ENCODE measurements at regions not wholly inside any gene's neighbourhood (a gene's known extent, or its start where the extent isn't known, plus 50 kb on each side); places are given as distances from the start of the nearest gene placed in this dataset.

- Histone ChIP-seq H3K4me3 (ENCODE audit: low read depth in 2 of 2, low read length in 2 of 2) (no peak overlapping the region), H3K4me1 (ENCODE audit: control insufficient read depth, insufficient read depth, low read length) (no peaks in the 10 kb centered on the region), H3K27me3 (ENCODE audit: control insufficient read depth, insufficient read depth, low read length) (no peaks in the 10 kb centered on the region), H3K27ac (ENCODE audit: low read length) (no peak overlapping the region), H3K9me3 (ENCODE audit: control insufficient read depth, insufficient read depth, low read depth, low read length) (no peaks in the 10 kb centered on the region), H3K36me3 (ENCODE audit: control insufficient read depth, insufficient read depth, low read length) (no peaks in the 10 kb centered on the region)
- DNase-seq (ENCODE audit: low read depth, low spot score) (no peak), ATAC-seq (no peak)
- no TSS peak for BruUV-seq (replicated peaks)
- POLR2A ChIA-PET, result no interaction called here
- in situ Hi-C loops (cut with HindIII; ENCODE audit: low pct_unique_long_range_greater_than_20kb, low sequenced_read_pairs), result no loop called here
- intact Hi-C loops (cut with micrococcal nuclease; ENCODE audit: unreplicated experiment), result no loop called here
- CTCF ChIA-PET, result no interaction called here
- TF ChIP-seq TCF7L2 (IDR thresholded peaks at IDR 0.05; ENCODE audit: low read depth, low read length) (no peak), SIN3A (IDR thresholded peaks at IDR 0.05; ENCODE audit: borderline replicate concordance, insufficient read depth, low read depth, low read length) (no peak), POLR2AphosphoS5 (IDR thresholded peaks at IDR 0.05; ENCODE audit: low read depth, low read length) (no peak), CTCF (IDR thresholded peaks at IDR 0.05) (no peak), REST (IDR thresholded peaks at IDR 0.05; ENCODE audit: insufficient read depth in 1 of 2, low read depth in 2 of 2, low read length in 1 of 2) (no peak)
These were observed 996.5 kb downstream of the GRIK2 start for GRCh38 chr6:102389994-102390393.

- in situ Hi-C loops (cut with HindIII; ENCODE audit: low pct_unique_long_range_greater_than_20kb, low sequenced_read_pairs), result no loop called here
- Histone ChIP-seq H3K27me3 (ENCODE audit: control insufficient read depth, insufficient read depth, low read length) (no peaks in the 10 kb centered on the region), H3K9me3 (ENCODE audit: control insufficient read depth, insufficient read depth, low read depth, low read length) (no peaks in the 10 kb centered on the region), H3K4me3 (ENCODE audit: low read depth in 2 of 2, low read length in 2 of 2) (no peak overlapping the region), H3K4me1 (ENCODE audit: control insufficient read depth, insufficient read depth, low read length) (no peaks in the 10 kb centered on the region), H3K27ac (ENCODE audit: low read length) (no peak overlapping the region), H3K36me3 (ENCODE audit: control insufficient read depth, insufficient read depth, low read length) (no peaks in the 10 kb centered on the region)
- no peak for TF ChIP-seq CTCF (IDR thresholded peaks at IDR 0.05)
- TF ChIP-seq TCF7L2 (IDR thresholded peaks at IDR 0.05; ENCODE audit: low read depth, low read length), result no peak
- TF ChIP-seq SIN3A (IDR thresholded peaks at IDR 0.05; ENCODE audit: borderline replicate concordance, insufficient read depth, low read depth, low read length), result no peak
- no peak for TF ChIP-seq POLR2AphosphoS5 (IDR thresholded peaks at IDR 0.05; ENCODE audit: low read depth, low read length)
- no peak for TF ChIP-seq REST (IDR thresholded peaks at IDR 0.05; ENCODE audit: insufficient read depth in 1 of 2, low read depth in 2 of 2, low read length in 1 of 2)
- intact Hi-C loops (cut with micrococcal nuclease; ENCODE audit: unreplicated experiment), result no loop called here
- no peak for DNase-seq (ENCODE audit: low read depth, low spot score)
- BruUV-seq (replicated peaks), result no TSS peak
- ATAC-seq, result no peak
- ChIA-PET CTCF (no interaction called here), POLR2A (no interaction called here)
These were observed 994.0 kb downstream of the GRIK2 start for GRCh38 chr6:102387326-102388033.

Measured in Panc1 (cell line).